ENCODE measurements at regions not wholly inside any gene's neighbourhood (a gene's known extent, or its start where the extent isn't known, plus 50 kb on each side); places are given as distances from the start of the nearest gene placed in this dataset.
"Not testable (repeated sequence)": the region's sequence is repeated elsewhere in the genome, so short reads cannot be mapped to it uniquely, and the experiment has no call there.

DNA sequence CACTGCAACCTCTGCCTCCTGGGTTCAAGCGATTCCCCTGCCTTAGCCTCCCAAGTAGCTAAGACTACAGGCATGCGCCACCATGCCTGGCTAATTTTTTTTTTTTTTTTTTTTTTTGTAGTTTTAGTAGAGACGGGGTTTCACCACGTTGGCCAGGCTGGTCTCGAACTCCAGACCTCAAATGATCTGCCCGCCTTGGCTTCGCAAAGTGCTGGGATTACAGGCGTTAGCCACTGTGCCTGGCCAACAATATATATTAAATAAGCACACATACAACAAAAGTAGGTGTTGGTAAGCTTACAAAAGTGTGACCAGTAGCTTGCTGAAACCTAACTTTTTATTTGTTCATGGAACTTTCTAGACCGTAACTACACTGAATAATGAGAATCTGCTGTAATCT is 117.1 kb upstream of the SERF1B start:
- H3K36me3 ChIP-seq; H3K9me3 ChIP-seq; H3K4me1 ChIP-seq; intact Hi-C loops (cut with DNase I; ENCODE audit: low total_unique reads); H3K27me3 ChIP-seq; H3K4me3 ChIP-seq; H3K27ac ChIP-seq: not testable (repeated sequence)
- DNase-seq (ENCODE audit: low spot score in 2 of 2): peak in 1 of 2 donors; percentile 16

DNA sequence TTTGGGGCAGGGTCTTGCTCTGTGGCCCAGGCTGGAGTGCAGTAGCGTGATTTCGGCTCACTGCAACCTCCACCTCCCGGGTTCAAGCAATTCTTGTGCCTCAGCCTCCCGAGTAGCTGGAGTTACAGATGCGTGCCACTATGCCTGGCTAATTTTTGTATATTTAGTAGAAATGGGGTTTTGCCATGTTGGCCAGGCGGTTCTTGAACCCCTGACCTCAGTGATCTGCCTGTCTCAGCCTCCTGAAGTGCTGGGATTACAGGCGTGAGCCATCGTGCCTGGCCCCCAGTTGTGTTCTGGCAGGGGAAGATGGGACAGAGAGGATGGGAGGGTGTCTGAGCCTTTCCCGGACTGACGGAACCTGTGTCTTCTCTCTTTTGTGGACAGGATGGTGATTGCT is 111.3 kb upstream of the SERF1B start:
- H3K27me3 ChIP-seq; H3K4me1 ChIP-seq; H3K4me3 ChIP-seq; H3K27ac ChIP-seq; H3K9me3 ChIP-seq; H3K36me3 ChIP-seq; intact Hi-C loops (cut with DNase I; ENCODE audit: low total_unique reads); DNase-seq (ENCODE audit: low spot score in 2 of 2): not testable (repeated sequence)
